ENCODE measurements at regions not wholly inside any gene's neighbourhood (a gene's known extent, or its start where the extent isn't known, plus 50 kb on each side); places are given as distances from the start of the nearest gene placed in this dataset.

DNA sequence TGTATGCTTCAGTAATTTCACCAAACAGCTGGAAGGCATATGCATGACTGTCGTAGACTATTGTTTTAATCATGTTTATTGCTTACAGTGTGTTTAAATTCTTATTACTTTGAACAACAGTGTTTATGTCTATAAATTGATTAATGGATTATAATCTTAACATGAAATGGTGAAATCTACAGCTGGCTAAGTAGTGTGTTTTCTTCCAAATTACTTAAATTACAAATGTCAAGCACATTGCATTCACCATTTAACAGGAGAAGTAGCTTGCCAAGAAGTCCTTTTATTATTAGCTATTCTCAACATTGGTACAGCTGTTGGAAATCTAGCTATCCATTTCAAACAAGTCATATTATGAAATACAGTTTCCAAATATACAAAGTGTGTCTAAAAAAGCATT lies 849.3 kb upstream of the PCDH10 start:
- Histone ChIP-seq H3K27ac (replicated peaks) (no peak overlapping the region), H3K4me3 (replicated peaks; ENCODE audit: insufficient read depth, low read length) (no peak overlapping the region), H3K27me3 (ENCODE audit: insufficient read depth, poor library complexity, severe bottlenecking) (no peaks in the 10 kb centered on the region)
- no peak for DNase-seq (ENCODE audit: low read depth in 1 of 2, low spot score in 1 of 2)
- TF ChIP-seq SPI1 (IDR thresholded peaks at IDR 0.05; ENCODE audit: borderline replicate concordance, low read depth) (no peak), GABPA (IDR thresholded peaks at IDR 0.05; ENCODE audit: low read depth) (no peak), POLR2AphosphoS5 (IDR thresholded peaks at IDR 0.05; ENCODE audit: low read depth) (no peak)
- TF ChIP-seq, protein P1, sequence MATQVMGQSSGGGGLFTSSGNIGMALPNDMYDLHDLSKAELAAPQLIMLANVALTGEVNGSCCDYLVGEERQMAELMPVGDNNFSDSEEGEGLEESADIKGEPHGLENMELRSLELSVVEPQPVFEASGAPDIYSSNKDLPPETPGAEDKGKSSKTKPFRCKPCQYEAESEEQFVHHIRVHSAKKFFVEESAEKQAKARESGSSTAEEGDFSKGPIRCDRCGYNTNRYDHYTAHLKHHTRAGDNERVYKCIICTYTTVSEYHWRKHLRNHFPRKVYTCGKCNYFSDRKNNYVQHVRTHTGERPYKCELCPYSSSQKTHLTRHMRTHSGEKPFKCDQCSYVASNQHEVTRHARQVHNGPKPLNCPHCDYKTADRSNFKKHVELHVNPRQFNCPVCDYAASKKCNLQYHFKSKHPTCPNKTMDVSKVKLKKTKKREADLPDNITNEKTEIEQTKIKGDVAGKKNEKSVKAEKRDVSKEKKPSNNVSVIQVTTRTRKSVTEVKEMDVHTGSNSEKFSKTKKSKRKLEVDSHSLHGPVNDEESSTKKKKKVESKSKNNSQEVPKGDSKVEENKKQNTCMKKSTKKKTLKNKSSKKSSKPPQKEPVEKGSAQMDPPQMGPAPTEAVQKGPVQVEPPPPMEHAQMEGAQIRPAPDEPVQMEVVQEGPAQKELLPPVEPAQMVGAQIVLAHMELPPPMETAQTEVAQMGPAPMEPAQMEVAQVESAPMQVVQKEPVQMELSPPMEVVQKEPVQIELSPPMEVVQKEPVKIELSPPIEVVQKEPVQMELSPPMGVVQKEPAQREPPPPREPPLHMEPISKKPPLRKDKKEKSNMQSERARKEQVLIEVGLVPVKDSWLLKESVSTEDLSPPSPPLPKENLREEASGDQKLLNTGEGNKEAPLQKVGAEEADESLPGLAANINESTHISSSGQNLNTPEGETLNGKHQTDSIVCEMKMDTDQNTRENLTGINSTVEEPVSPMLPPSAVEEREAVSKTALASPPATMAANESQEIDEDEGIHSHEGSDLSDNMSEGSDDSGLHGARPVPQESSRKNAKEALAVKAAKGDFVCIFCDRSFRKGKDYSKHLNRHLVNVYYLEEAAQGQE (IDR thresholded peaks at IDR 0.05; ENCODE audit: insufficient replicate concordance, low read depth): no peak
- TF ChIP-seq, protein P2, sequence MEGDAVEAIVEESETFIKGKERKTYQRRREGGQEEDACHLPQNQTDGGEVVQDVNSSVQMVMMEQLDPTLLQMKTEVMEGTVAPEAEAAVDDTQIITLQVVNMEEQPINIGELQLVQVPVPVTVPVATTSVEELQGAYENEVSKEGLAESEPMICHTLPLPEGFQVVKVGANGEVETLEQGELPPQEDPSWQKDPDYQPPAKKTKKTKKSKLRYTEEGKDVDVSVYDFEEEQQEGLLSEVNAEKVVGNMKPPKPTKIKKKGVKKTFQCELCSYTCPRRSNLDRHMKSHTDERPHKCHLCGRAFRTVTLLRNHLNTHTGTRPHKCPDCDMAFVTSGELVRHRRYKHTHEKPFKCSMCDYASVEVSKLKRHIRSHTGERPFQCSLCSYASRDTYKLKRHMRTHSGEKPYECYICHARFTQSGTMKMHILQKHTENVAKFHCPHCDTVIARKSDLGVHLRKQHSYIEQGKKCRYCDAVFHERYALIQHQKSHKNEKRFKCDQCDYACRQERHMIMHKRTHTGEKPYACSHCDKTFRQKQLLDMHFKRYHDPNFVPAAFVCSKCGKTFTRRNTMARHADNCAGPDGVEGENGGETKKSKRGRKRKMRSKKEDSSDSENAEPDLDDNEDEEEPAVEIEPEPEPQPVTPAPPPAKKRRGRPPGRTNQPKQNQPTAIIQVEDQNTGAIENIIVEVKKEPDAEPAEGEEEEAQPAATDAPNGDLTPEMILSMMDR (IDR thresholded peaks at IDR 0.05; ENCODE audit: insufficient read depth, low read length): no peak

DNA sequence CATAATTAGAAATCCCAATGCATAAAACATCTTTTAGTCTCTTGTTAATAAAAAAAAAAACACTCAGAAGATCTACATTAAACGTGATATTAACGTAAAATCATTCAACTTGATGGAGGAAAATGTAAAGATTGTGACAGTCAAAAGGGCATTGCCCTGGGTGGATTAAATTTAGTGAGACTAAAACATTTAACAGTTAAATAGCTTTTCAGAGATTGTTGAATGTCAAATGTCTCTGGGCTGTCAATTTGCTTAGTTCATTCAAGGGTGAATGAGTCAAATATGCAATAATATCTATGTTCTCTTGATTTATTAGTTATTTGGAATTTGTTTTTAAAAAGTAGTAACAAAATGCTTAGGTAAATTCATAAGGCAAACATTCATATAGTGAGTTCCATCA lies 836.6 kb upstream of the PCDH10 start:
- no peak overlapping the region for H3K27ac ChIP-seq (replicated peaks)
- TF ChIP-seq POLR2AphosphoS5 (IDR thresholded peaks at IDR 0.05; ENCODE audit: low read depth) (no peak), SPI1 (IDR thresholded peaks at IDR 0.05; ENCODE audit: borderline replicate concordance, low read depth) (no peak), GABPA (IDR thresholded peaks at IDR 0.05; ENCODE audit: low read depth) (no peak)
- TF ChIP-seq, protein P1 (IDR thresholded peaks at IDR 0.05; ENCODE audit: insufficient replicate concordance, low read depth): no peak
- TF ChIP-seq, protein P2 (IDR thresholded peaks at IDR 0.05; ENCODE audit: insufficient read depth, low read length): no peak
- no peaks in the 10 kb centered on the region for H3K27me3 ChIP-seq (ENCODE audit: insufficient read depth, poor library complexity, severe bottlenecking)
- no peak overlapping the region for H3K4me3 ChIP-seq (replicated peaks; ENCODE audit: insufficient read depth, low read length)
- no peak for DNase-seq (ENCODE audit: low read depth in 1 of 2, low spot score in 1 of 2)

DNA sequence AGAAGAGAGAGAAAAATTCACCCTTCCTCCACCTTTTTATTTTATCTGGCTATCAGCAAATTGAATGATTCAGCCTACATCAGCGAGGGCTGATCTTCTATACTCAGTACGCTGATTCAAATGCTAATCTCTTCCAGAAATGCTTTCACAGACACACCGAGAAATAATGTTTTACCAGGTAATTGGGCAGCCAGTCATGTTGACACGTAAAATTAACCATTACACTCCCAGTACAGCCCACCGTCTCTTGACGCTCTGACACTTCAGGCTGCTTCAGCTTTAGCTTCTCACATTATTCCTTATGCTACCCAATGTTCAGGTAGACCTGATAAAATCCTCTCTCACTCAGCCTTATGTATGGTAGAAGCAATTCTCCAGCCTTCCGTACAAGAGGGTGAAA lies 835.2 kb upstream of the PCDH10 start:
- no peaks in the 10 kb centered on the region for H3K27me3 ChIP-seq (ENCODE audit: insufficient read depth, poor library complexity, severe bottlenecking)
- no peak overlapping the region for H3K27ac ChIP-seq (replicated peaks)
- DNase-seq (ENCODE audit: low read depth in 1 of 2, low spot score in 1 of 2): no peak
- no peak overlapping the region for H3K4me3 ChIP-seq (replicated peaks; ENCODE audit: insufficient read depth, low read length)
- TF ChIP-seq, protein P1 (IDR thresholded peaks at IDR 0.05; ENCODE audit: insufficient replicate concordance, low read depth): no peak
- TF ChIP-seq POLR2AphosphoS5 (IDR thresholded peaks at IDR 0.05; ENCODE audit: low read depth) (no peak), GABPA (IDR thresholded peaks at IDR 0.05; ENCODE audit: low read depth) (no peak), SPI1 (IDR thresholded peaks at IDR 0.05; ENCODE audit: borderline replicate concordance, low read depth) (no peak)
- TF ChIP-seq, protein P2 (IDR thresholded peaks at IDR 0.05; ENCODE audit: insufficient read depth, low read length): no peak
